SH-SY5Y (cell line): ENCODE measurements at regions not wholly inside any gene's neighbourhood (a gene's known extent, or its start where the extent isn't known, plus 50 kb on each side); places are given as distances from the start of the nearest gene placed in this dataset.
A peak's percentile ranks its signal among the peaks of the same experiment; 100 is the strongest.

Source experiments
- GATA2 ChIP-seq: IDR thresholded peaks from 2 replicates; pipeline ENCODE4 v1.6.1; 2011; ENCODE audit warnings: mild to moderate bottlenecking, low read depth, low read length
- GATA3 ChIP-seq: IDR thresholded peaks from 2 replicates; pipeline ENCODE4 v1.6.1; 2011; ENCODE audit warnings: low read depth, mild to moderate bottlenecking, low read length, moderate library complexity

DNA sequence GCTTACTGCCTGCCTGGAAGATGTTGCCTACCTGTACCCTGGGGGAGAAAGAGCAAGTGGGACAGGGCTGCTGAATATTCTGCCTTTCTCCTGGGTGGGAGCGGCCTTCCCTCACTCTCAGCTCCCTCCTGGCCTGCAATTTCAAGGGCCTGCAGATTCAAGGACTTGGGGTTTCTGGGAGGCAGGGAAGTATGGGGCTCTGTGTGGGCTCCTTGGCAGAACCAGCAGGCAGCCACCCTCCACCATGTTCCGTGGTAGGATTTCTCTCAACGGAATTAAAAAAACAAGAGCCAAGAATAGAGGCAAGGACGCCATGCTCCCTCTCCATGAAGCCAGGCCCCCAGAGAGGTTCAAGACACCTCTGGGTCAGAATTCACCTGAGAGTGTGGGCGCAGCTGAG is 127.7 kb downstream of the NAV1 start:
- TF ChIP-seq GATA3 (no peak), GATA2 (no peak)

DNA sequence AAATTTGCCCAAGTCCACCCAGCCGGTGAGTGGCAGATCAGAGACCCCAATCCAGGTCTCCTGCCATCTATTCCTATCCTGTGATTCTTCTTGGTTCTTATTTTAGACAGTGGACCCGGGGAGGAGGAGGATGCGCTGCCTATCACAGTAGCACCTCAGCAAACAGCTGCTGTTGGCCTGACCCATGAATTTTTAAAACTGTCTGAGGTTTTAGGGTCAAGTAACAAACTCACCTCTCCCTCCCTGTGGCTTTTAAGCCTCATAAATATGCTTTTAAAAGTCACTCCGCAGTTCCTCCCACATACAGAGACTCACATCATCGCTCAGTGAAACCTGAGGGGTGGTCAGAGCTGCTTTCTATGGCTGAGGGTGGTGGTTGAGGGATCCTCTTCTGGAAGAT is 128.6 kb downstream of the NAV1 start:
- TF ChIP-seq GATA3: no peak
- no peak for TF ChIP-seq GATA2

DNA sequence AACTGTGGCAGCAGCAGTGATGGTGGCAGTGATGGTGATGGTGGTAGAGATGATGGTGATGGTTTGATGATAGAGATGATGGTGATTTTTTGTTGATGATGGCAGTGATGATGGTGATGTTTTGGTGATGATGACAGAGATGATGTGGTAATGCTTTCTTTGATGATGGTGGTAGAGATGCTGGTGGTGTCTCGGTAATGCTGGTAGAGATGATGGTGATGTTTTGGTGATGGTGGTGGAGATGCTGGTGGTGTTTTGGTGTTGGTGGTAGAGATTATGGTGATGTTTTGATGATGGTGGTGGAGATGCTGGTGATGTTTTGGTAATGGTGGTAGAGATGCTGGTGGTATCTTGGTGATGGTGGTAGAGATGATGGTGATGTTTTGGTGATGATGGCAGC is 131.6 kb downstream of the NAV1 start:
- TF ChIP-seq GATA2: no peak
- no peak for TF ChIP-seq GATA3

DNA sequence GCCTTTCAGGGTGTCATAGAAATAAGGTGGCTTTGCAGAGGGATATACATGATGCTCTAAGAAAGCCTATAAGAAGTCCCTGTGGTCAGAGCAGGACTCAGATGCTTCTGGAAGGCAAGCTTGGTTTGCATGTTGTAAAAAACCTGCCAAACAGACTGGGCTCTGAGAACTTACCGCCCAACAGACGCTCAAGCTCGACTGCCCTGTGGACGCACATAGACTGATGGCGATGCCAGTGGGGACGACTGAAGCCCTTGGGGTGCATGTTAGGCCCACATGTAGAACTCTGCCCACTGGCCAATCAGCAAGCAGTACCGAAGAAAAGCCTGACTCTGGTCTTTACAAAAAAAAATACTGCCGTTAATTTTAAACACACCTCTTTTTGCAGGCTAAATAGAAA is 133.8 kb downstream of the NAV1 start:
- no peak for TF ChIP-seq GATA3
- TF ChIP-seq GATA2: no peak

DNA sequence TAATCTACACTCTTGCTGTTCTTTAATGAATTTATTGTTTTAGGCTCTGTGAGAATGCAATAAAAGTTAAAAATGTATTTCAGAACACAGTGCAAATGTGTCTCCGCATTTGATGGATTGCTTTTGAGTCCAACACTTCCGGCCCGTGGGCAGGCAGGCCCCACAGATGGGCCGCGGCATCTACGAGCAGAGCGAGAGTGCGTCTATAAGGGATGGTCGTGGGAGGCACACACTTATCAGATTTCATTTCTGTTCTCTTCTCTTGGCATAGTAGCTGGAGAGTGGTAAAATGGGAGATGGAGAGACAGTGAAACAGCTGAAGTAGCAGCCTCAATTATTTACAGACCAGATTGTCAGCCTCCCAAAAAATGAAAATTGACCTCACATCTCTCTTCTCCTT is 134.2 kb downstream of the NAV1 start:
- TF ChIP-seq GATA3: no peak
- TF ChIP-seq GATA2: peak; percentile 81

DNA sequence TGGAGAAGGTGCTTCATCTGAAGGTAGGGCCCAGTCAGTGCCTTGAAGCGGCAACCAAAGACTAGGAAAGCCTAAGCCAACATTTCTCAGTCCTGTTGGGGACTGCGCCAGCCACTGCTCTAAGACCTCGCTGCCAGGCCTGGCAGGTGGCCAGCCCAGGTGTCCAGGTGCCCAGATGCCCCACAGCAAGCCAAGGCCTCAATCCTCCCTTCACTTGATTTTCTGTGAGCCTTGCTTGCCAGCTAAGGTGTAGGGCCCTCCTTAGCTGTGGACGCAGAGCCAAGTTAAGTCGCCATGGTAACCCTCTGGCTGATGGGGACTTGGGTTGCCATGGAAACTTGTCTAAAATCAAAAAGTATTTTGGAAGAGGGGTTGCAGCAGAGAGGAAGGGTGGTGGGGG is 135.0 kb downstream of the NAV1 start:
- TF ChIP-seq GATA3 (no peak), GATA2 (no peak)

DNA sequence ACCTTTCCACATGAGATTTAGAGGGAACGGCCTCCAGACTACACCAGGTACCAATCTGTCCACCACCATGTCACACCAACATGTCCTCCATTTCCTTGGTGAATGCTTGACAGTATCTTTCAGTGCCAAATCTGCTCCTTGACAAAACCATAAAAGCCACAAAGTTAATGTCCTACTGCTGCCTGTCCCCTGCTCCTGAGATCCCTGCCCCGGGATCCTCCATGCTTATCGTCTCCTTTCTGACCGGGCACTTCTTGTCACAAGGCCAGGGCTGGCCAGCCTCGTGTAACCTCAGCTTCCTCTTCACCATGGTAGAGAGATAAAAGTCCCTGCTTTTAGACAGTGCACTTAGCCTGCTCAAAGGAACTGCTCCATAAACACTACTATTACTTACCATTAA is 136.2 kb downstream of the NAV1 start:
- TF ChIP-seq GATA3: no peak
- TF ChIP-seq GATA2: no peak

DNA sequence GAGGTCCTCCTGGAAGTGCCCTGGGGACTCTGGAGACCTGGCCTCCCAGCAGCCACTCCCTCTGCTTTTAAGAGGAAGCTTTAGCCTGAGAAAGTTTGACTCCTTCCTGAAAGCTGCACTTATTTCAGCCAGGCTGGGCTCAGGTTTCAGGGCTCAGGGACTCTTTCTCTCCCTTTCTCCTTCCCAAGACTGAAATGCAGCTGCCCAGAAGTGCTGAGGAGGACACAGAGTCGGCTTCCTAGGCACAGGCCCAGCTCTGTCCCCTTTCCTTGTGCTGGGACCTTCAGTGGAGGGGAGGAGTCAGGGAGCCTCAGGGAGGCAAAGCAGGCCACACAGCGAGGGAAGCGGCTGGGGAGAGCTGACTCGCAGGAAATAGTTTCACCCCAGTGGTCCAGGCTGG is 137.3 kb downstream of the NAV1 start:
- TF ChIP-seq GATA2 (no peak), GATA3 (no peak)

DNA sequence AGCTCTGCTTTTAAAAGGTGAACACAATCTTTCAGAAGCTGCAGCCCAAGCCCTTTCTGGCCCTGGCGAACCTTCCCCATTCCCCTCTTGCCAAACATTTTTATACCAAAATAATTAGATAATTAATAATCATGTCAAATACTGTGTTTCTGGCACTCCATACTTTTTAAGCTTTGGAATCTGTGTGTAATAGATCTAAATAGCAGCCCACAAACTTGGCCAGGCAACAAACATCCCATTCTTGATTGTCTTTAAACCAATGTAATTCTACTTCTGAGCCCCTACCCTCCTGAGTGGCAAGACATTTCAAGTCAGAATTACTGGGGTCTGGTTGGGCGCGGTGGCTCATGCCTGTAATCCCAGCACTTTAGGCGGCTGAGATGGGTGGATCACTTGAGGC is 137.7 kb downstream of the NAV1 start:
- no peak for TF ChIP-seq GATA2
- no peak for TF ChIP-seq GATA3

DNA sequence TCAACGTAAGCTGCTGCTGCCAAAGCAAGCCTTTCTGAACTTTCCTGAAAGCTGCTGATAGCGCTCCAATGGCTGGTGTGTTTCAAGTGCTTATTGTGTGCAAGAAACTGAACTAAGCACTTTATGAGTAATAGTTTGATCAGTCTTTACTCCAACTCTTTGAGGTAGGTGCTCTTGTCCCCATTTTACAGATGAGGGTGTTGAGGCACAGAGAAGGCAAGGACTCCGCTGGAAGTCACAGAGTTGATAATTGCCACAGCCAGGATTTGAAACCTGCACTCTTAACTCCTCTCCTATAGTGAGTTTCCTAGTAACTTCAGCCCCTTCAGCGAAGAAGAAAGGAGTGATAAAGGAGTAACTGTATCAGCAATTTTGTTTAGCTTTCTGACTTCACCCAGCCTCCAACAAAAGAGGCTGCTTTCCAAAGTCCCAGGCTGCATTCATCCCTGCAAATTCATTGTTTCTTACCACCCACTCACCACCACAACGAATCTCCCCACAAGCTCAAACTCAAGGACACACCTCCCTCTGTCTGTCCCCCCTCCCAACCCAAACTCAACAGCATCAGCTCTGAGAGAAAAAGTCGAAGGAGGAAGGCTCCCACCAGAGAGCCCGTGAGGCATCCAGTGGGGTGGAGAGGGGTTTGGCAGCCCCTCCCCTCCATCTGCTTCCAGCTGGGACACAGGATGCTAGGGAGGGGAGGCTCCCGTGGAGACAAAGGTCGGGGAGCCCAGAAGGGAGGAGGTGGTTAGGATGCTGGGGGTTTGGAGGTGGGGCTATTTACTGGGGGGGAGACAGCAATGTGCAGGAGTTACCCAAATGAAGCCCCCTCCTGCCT is 139.6 kb downstream of the NAV1 start:
- TF ChIP-seq GATA2 (no peak), GATA3 (no peak)

DNA sequence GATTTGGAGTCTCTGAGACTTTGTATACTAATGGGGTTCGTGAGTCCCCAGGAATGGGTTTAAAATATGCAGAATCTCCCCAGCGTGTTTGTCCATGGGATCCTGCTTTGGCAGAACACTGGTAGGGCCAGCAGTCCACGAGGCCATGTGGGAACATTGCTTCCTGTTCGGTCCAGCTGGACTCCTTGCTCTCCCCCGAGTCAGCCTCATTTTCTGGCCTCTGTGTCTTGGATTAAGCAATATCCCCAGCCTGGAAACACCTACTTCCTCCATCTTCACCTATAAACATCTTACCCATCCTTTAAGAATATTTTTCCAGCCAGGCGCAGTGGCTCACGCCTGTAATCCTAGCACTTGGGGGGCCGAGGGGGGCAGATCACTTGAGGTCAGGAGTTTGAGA is 142.4 kb downstream of the NAV1 start:
- TF ChIP-seq GATA2: no peak
- no peak for TF ChIP-seq GATA3

DNA sequence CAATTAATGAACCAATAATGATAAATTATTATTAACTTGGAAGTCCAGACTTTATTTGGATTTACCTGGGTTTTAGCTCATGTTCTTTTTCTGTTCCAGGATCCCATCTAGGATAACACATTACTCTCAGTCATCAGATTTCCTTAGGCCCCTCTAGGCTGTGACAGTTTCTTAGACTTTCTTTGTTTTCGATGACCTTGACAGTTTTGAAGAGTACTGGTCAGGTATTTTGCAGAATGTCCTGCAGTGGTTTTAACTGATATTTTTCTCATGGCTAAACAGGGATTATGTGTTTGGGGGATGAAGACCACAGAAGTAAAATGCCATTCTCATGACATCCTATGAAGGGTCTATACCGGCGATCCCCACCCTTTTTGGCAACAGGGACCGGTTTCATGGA is 144.0 kb downstream of the NAV1 start:
- no peak for TF ChIP-seq GATA3
- TF ChIP-seq GATA2: no peak

DNA sequence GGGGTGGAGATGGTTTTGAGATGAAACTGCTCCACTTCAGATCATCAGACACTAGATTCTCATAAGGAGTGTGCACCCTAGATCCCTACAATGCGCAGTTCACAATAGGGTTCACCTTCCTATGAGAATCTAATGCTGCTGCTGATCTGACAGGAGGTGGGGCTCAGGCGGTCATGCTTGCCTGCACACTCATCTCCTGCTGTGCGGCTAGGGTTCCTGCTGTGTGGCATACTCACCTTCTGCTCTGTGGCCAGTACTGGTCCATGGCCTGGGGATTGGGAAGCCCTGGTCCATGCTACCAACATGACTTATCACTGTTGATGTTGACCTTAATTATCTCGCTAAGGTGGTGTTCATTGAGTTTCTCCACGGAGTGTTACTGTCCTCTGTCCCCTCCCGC is 144.5 kb downstream of the NAV1 start:
- TF ChIP-seq GATA3 (no peak), GATA2 (no peak)

DNA sequence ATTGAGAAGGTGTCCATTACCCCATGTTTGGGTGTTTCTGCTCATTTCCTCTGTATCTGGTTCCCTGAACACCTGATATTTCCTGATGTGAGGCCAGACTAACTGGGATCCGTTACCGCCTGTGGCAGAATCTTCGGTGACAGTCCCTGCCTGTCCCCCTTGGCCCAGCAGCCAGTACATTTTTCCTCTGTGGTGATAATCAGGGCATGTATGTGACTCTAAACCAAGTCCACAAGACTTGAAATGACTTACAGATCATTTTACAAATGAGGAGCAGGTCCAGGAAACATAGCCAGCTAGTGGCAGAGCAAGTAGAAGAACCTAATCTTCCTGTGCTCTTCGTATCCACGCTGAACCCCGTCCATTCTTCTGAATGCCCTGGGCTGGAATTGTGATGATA is 143.5 kb upstream of the IPO9 start:
- TF ChIP-seq GATA3 (no peak), GATA2 (peak; percentile 35; the same call in 1 of the 2 replicates)

DNA sequence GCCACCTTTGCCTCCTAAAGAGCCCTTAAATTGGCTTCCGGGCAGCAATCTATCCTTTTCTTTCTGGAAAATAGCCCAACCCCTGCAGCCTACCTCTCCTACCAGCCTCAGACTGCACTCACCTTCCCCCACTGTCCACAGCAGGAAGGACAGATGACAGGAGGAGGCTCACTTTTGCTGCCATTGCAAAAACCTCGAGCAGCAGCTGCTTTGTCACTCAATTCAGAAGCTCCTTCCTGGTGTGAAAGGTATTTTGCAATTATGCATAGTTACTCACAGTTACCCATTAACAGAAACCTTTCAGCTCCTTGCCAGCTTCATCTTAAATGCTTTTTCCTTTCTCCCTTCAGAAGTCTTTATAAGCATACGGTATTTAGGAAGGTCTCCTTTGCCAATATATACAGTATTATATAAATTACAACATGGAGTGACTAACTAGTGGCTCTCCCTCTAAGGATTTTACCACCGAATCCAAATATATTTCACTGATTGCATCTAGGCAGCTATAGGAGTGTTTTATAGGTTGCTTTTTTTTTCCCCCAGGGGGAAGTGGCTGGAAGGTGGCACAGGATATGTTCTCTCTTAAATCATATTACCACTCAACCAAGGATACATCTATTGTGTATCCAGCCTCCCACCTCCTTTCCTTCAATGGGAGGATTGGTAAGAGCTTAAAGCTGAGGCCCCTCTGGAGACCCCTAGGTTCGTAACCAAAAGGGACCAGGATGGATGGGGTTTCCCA is 142.1 kb upstream of the IPO9 start:
- no peak for TF ChIP-seq GATA3
- no peak for TF ChIP-seq GATA2
